Fibroblast of the aortic adventitia (primary cell): ENCODE measurements at regions not wholly inside any gene's neighbourhood (a gene's known extent, or its start where the extent isn't known, plus 50 kb on each side); places are given as distances from the start of the nearest gene placed in this dataset.
"Not testable (repeated sequence)": the region's sequence is repeated elsewhere in the genome, so short reads cannot be mapped to it uniquely, and the experiment has no call there.

Source experiments
- DNase-seq: peaks from one replicate; pipeline ENCODE4 v3.0.0-alpha.2; 2010; ENCODE audit warnings: low read depth
- H3K4me3 ChIP-seq: 2 replicates; pipeline ENCODE4 v1.5.1; 2011; ENCODE audit warnings: low read depth, mild to moderate bottlenecking, control low read depth, low read length, moderate library complexity
- CTCF ChIP-seq: IDR thresholded peaks from 2 replicates; pipeline ENCODE4 v1.5.1; 2011; ENCODE audit warnings: mild to moderate bottlenecking, low read length, control low read depth, inconsistent platforms; ENCODE audit not compliant: insufficient read depth

DNA sequence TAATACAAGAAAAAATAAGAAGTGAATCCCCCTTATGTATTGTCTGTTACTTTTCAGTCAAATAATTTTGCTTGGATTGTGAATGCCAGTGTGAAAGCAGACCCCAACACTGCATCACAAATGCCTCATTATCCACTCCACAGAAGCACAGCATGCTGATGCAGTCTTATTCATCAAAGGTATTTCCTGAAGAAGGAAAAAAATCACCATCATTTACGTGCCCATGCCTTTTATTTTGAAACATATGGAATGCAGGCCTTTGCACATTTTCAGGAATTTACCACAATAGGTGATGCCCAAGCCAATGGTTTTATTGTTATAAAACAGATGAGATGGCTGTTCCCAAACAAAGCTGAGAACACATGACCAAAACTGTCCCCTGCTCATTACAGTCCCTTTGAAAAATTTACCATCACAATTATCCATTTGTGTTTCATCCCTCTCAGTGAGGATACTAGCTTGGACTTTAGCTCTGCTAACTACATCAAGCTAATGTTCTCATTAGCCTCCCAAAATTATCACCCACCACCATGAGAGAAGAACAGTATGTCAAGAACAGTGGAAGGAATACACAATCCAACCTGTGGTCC, 180.6 kb upstream of the HTR1E start:
- DNase-seq: no peak
- no peak for TF ChIP-seq CTCF

DNA sequence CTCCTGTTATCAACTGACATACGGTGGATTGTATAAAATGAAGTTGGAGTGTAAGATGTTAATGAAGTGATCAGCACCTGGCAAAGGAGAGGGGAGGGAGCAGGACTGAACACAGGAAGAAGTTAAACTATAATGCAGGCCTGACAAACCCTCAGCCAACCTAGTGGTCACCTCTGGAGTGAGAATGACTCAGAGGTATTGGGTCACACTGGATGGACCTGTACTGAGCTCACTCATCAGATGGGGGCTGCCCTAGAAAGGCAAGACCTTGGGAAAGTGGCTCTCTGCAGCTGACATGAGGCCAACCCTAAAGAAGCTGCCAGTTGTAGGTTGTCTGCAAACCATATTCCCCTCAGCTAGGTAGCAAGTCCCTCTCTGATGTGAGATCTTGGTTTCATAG, 193.3 kb upstream of the HTR1E start:
- H3K4me3 ChIP-seq: no peak overlapping the region
- TF ChIP-seq CTCF: no peak
- DNase-seq: no peak

More for the DNA sequence above, 180.6 kb upstream of the HTR1E start:
- no peak overlapping the region for H3K4me3 ChIP-seq

DNA sequence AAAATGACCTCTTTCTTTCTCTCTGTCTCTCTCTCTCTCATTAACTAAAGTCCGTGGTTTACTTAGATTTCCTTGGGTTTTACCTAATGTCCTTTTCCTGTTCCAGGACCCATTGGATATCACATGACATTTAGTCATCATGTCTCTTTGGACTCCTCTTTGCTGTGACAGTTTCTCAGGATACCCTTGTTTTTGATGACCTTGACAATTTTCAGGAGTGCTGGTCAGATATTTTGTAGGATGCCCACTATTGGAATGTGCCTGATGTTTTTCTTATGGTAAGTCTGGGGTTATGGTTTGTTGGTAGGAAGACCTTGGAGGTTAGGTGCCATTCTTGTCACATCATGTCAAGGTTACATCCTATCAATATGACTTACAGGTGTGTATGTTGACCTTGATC, 199.2 kb upstream of the HTR1E start:
- DNase-seq: no peak
- no peak for TF ChIP-seq CTCF
- H3K4me3 ChIP-seq: no peak overlapping the region

DNA sequence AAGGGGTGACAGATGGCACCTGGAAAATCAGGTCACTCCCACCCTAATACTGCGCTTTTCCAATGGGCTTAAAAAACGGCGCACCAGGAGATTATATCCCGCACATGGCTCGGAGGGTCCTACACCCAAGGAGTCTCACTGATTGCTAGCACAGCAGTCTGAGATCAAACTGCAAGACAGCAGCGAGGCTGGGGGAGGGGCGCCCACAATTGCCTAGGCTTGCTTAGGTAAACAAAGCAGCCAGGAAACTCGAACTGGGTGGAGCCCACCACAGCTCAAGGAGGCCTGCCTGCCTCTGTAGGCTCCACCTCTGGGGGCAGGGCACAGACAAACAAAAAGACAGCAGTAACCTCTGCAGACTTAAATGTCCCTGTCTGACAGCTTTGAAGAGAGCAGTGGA, 205.7 kb upstream of the HTR1E start:
- H3K4me3 ChIP-seq, DNase-seq: not testable (repeated sequence)

DNA sequence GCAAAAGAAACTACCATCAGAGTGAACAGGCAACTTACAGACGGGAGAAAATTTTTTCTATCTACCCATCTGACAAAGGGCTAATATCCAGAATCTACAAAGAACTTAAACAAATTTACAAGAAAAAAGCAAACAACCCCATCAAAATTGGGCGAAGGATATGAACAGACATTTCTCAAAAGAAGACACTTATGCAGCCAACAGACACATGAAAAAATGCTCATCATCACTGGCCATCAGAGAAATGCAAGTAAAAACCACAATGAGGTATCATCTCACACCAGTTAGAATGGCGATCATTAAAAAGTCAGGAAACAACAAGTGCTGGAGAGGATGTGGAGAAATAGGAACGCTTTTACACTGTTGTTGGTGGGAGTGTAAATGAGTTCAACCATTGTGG, 206.6 kb upstream of the HTR1E start:
- DNase-seq, H3K4me3 ChIP-seq: not testable (repeated sequence)

- no peak for DNase-seq
- H3K4me3 ChIP-seq: no peak overlapping the region
- no peak for TF ChIP-seq CTCF
These were observed 207.1 kb upstream of the HTR1E start for GRCh38 chr6:86730216-86730615.

GRCh38 chr6:86728976-86729375, 208.4 kb upstream of the HTR1E start:
- no peak for DNase-seq
- TF ChIP-seq CTCF: no peak
- H3K4me3 ChIP-seq: no peak overlapping the region

DNA sequence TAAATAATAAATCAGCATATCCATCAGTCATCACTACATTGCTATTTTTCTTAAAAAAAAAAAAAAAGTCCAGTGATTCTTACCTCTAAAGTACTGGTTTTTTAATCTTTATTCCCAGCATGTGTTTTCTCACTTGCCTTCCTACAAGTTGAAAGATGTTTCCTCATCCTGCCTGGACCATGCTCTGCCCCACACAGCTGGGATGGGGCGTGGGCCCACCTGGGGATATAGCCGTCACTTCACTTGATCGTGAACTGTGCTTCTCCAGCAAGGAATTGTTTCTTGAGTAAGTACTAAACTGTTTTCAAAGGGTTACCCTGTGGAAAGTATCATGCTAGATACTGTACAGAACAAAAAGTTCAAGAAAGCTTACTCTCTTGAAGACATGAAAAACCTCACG, 212.6 kb upstream of the HTR1E start:
- no peak for DNase-seq
- H3K4me3 ChIP-seq: no peak overlapping the region
- no peak for TF ChIP-seq CTCF
